GM18502 (cell line): ENCODE measurements at regions not wholly inside any gene's neighbourhood (a gene's known extent, or its start where the extent isn't known, plus 50 kb on each side); places are given as distances from the start of the nearest gene placed in this dataset.
"Not testable (repeated sequence)": the region's sequence is repeated elsewhere in the genome, so short reads cannot be mapped to it uniquely, and the experiment has no call there.

Experiments used
- ATAC-seq: cut with Tn5 transposase; IDR thresholded peaks from one replicate; pipeline ENCODE4 v1.9.1; 2021; ENCODE audit warnings: mild to moderate bottlenecking; ENCODE audit not compliant: unreplicated experiment, poor library complexity

- ATAC-seq = no peak
Observed at GRCh38 chr14:40955131-40955505, 651.6 kb upstream of the LRFN5 start.

DNA sequence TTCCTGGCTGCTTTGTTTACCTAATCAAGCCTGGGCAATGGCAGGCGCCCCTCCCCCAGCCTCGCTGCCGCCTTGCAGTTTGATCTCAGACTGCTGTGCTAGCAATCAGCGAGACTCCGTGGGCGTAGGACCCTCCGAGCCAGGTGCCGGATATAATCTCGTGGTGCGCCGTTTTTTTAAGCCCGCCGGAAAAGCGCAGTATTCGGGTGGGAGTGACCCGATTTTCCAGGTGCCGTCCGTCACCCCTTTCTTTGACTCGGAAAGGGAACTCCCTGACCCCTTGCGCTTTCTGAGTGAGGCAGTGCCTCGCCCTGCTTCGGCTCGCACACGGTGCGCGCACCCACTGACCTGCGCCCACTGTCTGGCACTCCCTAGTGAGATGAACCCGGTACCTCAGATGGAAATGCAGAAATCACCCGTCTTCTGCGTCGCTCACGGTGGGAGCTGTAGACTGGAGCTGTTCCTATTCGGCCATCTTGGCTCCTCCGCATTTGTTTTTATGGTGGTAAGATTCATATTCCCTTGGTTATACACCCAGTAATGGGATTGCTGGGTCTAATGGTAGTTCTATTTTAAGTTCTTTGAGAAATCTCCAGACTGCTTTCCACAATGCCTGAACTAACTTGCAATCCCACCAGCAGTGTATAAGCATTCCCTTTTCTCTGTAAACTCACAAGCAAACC lies 652.1 kb upstream of the LRFN5 start:
- ATAC-seq = not testable (repeated sequence)

GRCh38 chr14:40944521-40944920 lies 662.2 kb upstream of the LRFN5 start:
- ATAC-seq = no peak

GRCh38 chr14:40936861-40937260 lies 669.8 kb upstream of the LRFN5 start:
- no peak for ATAC-seq

GRCh38 chr14:40920380-40920779 lies 686.3 kb upstream of the LRFN5 start:
- ATAC-seq = no peak

- no peak for ATAC-seq
Observed at GRCh38 chr14:40911141-40911540, 695.5 kb upstream of the LRFN5 start.

- ATAC-seq = no peak
Observed at GRCh38 chr14:40909906-40910305, 696.8 kb upstream of the LRFN5 start.

- ATAC-seq = no peak
Observed at GRCh38 chr14:40903709-40904108, 703.0 kb upstream of the LRFN5 start.

- ATAC-seq = no peak
Observed at GRCh38 chr14:40899435-40899834, 707.2 kb upstream of the LRFN5 start.

DNA sequence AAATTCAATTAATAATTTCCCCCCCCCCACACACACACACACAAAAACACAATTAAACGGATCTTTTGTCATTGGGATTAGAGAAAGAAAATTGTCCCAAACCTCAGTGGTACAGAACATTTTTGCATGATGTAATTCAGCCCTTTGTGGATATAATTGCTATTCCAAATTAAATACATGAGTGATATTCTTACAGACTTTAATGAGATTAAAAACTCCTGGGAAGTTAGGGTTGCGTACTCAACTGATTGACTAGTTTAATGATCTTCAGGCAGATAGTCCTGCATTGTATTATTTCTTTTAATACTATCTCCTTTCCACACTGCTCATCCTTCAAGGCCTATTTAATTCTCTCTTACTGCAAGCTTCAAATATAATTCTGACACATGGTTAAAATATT lies 711.8 kb upstream of the LRFN5 start:
- ATAC-seq = no peak

- no peak for ATAC-seq
Observed at GRCh38 chr14:40889126-40889525, 717.5 kb upstream of the LRFN5 start.

DNA sequence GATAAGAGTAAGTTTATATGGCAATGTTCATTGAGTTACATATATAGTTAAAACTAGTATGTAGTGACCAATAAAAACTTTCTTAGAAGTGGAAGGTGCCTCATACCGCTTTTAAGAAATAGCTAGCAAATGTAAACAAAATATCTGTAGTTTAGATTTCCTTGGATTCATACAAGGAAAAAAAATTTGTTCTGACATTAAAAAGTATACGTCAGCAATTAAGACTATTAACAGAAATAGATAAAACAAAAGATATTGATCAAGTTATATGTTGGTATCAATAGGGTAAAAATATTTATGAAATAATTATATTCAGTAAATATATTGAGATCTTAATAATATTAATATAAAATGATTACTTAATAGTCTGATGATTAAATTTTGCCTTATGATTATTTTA lies 718.8 kb upstream of the LRFN5 start:
- ATAC-seq = no peak

- ATAC-seq = no peak
Observed at GRCh38 chr14:40870252-40870651, 736.4 kb upstream of the LRFN5 start.

- ATAC-seq = no peak
Observed at GRCh38 chr14:40859055-40859454, 747.6 kb upstream of the LRFN5 start.

GRCh38 chr14:40855343-40855742 lies 751.3 kb upstream of the LRFN5 start:
- no peak for ATAC-seq

GRCh38 chr14:40850191-40850590 lies 756.5 kb upstream of the LRFN5 start:
- no peak for ATAC-seq

DNA sequence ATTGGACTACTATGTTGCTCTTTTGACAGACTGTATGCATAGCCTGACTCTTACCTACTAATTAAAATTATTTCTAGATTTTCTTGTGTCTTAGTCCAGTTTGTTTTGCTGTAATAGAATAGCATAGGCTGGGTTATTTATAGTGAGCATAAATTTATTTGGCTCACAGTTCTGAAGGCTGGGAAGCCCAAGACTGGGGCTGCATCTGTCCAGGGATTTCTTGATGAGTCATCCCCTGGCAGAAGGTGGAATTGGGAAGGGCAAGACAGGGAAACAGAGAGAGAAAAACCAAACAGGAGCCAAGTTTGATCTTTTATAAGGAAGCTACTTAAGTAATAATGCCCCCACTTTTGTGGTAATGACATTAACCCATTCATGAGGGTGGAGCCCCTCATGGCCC lies 759.2 kb upstream of the LRFN5 start:
- no peak for ATAC-seq

DNA sequence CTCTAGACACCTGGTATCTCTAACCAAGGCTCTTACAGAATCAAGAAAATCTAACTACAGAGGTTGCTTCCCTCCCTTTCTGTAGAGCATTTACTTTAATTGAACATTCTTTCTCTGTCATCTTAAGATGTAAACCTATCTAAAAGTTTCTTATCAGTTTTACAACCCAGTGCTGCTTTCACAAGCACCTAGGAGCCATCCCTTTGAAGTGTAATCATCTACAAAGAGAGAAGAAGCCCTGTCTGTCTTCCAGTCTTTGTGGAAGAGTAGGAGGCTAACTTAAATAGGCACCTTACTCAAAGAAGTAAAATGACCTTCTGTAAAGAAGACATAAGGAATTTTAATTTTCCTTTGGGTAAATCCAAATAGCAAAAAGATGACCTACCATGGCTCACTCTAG lies 763.9 kb upstream of the LRFN5 start:
- ATAC-seq = no peak

DNA sequence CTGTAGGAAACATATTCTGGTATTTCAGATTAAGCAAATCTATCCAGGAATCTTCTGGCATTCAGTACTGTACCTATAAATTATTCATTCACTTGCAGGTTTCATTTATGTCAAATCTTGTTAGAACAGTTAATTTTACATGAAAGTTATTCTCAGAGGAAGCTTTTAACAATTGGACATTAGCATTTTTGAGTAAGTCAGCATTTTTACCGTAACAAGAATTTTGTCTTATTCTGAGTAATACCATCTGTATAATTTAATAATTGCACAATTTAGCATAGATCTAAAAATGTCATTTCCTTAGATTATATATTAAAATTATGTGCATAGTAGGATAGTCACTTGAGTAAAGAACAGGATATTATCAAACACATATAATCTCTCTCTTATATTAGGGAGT lies 764.8 kb upstream of the LRFN5 start:
- no peak for ATAC-seq

GRCh38 chr14:40838601-40839000 lies 768.1 kb upstream of the LRFN5 start:
- ATAC-seq = no peak

- ATAC-seq = no peak
Observed at GRCh38 chr14:40806471-40806870, 800.2 kb upstream of the LRFN5 start.

DNA sequence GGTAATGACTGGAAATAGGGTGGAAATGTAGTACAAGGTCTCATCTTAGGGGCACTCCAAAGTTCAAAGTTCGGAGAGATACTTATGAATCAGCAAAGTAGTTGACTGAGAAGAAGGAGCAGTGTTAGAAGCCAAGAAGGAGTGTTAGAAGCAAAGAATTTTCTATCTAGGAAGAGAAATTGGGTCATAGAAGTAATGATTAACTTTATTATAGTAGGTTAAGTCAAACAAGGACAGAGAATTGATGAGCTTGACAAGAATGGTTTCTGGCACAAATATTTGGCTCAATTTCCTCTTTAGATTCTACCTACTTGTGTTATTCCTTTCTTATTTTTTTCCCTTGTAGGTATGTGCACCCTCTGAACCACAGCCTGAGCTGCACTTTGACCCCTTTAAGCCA lies 810.5 kb upstream of the LRFN5 start:
- ATAC-seq = no peak

- ATAC-seq = no peak
Observed at GRCh38 chr14:40784860-40785259, 821.8 kb upstream of the LRFN5 start.
